Lung (tissue), 11 donors: ENCODE measurements at regions not wholly inside any gene's neighbourhood (a gene's known extent, or its start where the extent isn't known, plus 50 kb on each side); places are given as distances from the start of the nearest gene placed in this dataset.
"Not testable (repeated sequence)": the region's sequence is repeated elsewhere in the genome, so short reads cannot be mapped to it uniquely, and the experiment has no call there.

Experiments used
- ATAC-seq: fragments of 200-7000 bp; cut with Tn5 transposase; one replicate; pipeline ENCODE4 v1.9.1; 2020; ENCODE audit warnings: moderate number of reproducible peaks; ENCODE audit not compliant: insufficient read depth, low FRiP score
- DNase-seq, 3 donors: peaks; one replicate each; pipeline ENCODE4 v3.0.0-alpha.2; 2013 to 2017
- H3K27ac ChIP-seq, 2 donors: one replicate each; pipeline ENCODE4 v1.5.1; 2013; ENCODE audit warnings: mild to moderate bottlenecking in 2 of 2, moderate library complexity in 2 of 2, control low read depth in 1 of 2, inconsistent platforms in 1 of 2, low read depth in 1 of 2, low read length in 1 of 2
- H3K27me3 ChIP-seq, 3 donors: one replicate each; pipeline ENCODE4 v1.5.1; 2013; ENCODE audit warnings: low read length in 2 of 3; ENCODE audit not compliant: control insufficient read depth in 3 of 3, insufficient read depth in 3 of 3
- H3K36me3 ChIP-seq, 4 donors: one replicate each; pipeline ENCODE4 v1.5.1; 2013; ENCODE audit warnings: low read length in 4 of 4, mild to moderate bottlenecking in 1 of 4, moderate library complexity in 1 of 4; ENCODE audit not compliant: control insufficient read depth in 4 of 4, insufficient read depth in 4 of 4
- H3K4me1 ChIP-seq, 5 donors: one replicate each; pipeline ENCODE4 v1.5.1; 2013; ENCODE audit warnings: low read length in 5 of 5, mild to moderate bottlenecking in 2 of 5, moderate library complexity in 1 of 5; ENCODE audit not compliant: control insufficient read depth in 5 of 5, insufficient read depth in 5 of 5
- H3K4me3 ChIP-seq: one replicate; pipeline ENCODE4 v1.5.1; 2013; ENCODE audit warnings: mild to moderate bottlenecking, control low read depth, moderate library complexity
- H3K9ac ChIP-seq, 2 donors: one replicate each; pipeline ENCODE4 v1.5.1; 2013; ENCODE audit warnings: low read length in 2 of 2, control low read depth in 1 of 2; ENCODE audit not compliant: insufficient read depth in 1 of 2
- H3K9me3 ChIP-seq, 4 donors: one replicate each; pipeline ENCODE4 v1.5.1; 2013; ENCODE audit warnings: low read length in 3 of 4, mild to moderate bottlenecking in 1 of 4, moderate library complexity in 1 of 4; ENCODE audit not compliant: control insufficient read depth in 4 of 4, insufficient read depth in 3 of 4
- CTCF ChIP-seq: IDR thresholded peaks from 2 replicates; pipeline ENCODE4 v1.5.1; 2012; ENCODE audit warnings: mild to moderate bottlenecking; ENCODE audit errors: control extremely low read depth, extremely low read depth
- WGBS, 2 donors: extraction: QIAGEN DNeasy Blood & Tissue Kit; methylation state at CpG; one replicate each; pipeline ENCODE4 v1.1.7; 2013; 5-methylcytosine and 5-hydroxymethylcytosine counted together
- donor health status: control.
- donor health status: control.
- donor health status: Bipolar disorder and iron deficiency.
- donor health status: healthy.
- donor health status: DM: yes; HTN: yes; CAD: no.

GRCh38 chr18:4541588-4541987 lies 86.5 kb upstream of the DLGAP1 start:
- DNase-seq, result no peak
- H3K9ac ChIP-seq, result no peak overlapping the region
- no peaks in the 10 kb centered on the region for H3K27me3 ChIP-seq
- TF ChIP-seq CTCF, result no peak
- ATAC-seq, result no peak
- no peaks in the 10 kb centered on the region for H3K36me3 ChIP-seq
- H3K9me3 ChIP-seq, result peaks cover 0 to 8% (median under 1%) of the 10 kb centered on the region in 4 donors
- 82 to 87% methylated on average over 3 of the region's 3 CpGs for WGBS, 2 donors
- no peaks in the 10 kb centered on the region for H3K4me1 ChIP-seq
- no peak overlapping the region for H3K4me3 ChIP-seq
- no peak overlapping the region for H3K27ac ChIP-seq

GRCh38 chr18:4536447-4536846 lies 81.3 kb upstream of the DLGAP1 start:
- H3K36me3 ChIP-seq, result no peaks in the 10 kb centered on the region
- H3K4me3 ChIP-seq, result no peak overlapping the region
- peaks cover 0 to 16% (median 6%) of the 10 kb centered on the region in 4 donors for H3K9me3 ChIP-seq
- no peak overlapping the region for H3K27ac ChIP-seq
- ATAC-seq (peak; percentile 16), DNase-seq (peak in 1 of 3 donors; percentile 9)
- no peaks in the 10 kb centered on the region for H3K27me3 ChIP-seq
- H3K9ac ChIP-seq, result no peak overlapping the region
- TF ChIP-seq CTCF, result no peak
- no peaks in the 10 kb centered on the region for H3K4me1 ChIP-seq

GRCh38 chr18:4528405-4528804 lies 73.3 kb upstream of the DLGAP1 start:
- Histone ChIP-seq H3K4me3 (no peak overlapping the region), H3K36me3 (no peaks in the 10 kb centered on the region), H3K9ac (no peak overlapping the region), H3K27ac (no peak overlapping the region), H3K27me3 (no peaks in the 10 kb centered on the region), H3K4me1 (no peaks in the 10 kb centered on the region), H3K9me3 (peaks cover 0 to 6% (median 2%) of the 10 kb centered on the region in 4 donors)
- ATAC-seq, result no peak
- TF ChIP-seq CTCF, result no peak
- DNase-seq, result no peak

- H3K4me1 ChIP-seq, H3K4me3 ChIP-seq, H3K9me3 ChIP-seq, H3K27ac ChIP-seq, H3K27me3 ChIP-seq, ATAC-seq, H3K36me3 ChIP-seq, DNase-seq, H3K9ac ChIP-seq: not testable (repeated sequence)
- WGBS, 2 donors, result 36 to 43% methylated on average over 10 of the region's 10 CpGs
Observed at GRCh38 chr18:4527826-4528225, 72.7 kb upstream of the DLGAP1 start.
